Heart left ventricle (tissue), 16 donors: ENCODE measurements at regions not wholly inside any gene's neighbourhood (a gene's known extent, or its start where the extent isn't known, plus 50 kb on each side); places are given as distances from the start of the nearest gene placed in this dataset.

ENCODE experiments used
- ATAC-seq, 4 donors: fragments of 200-7000 bp; cut with Tn5 transposase; one replicate each; pipeline ENCODE4 v1.9.1; 2020 to 2022; ENCODE audit warnings: moderate library complexity in 4 of 4, mild to moderate bottlenecking in 3 of 4, moderate number of reproducible peaks in 1 of 4
- DNase-seq, 5 donors: peaks; one replicate each; pipeline ENCODE4 v3.0.0-alpha.2; 2020
- H3K27ac ChIP-seq, 12 donors: fragments of 200-600 bp; sonication (generic) in 4 of 12; one replicate each; pipeline versions ENCODE4 v1.5.0 to v1.8.0; 2016 to 2022; ENCODE audit warnings: mild to moderate bottlenecking in 2 of 12
- H3K27me3 ChIP-seq, 9 donors: fragments of 200-600 bp; sonication (generic) in 2 of 9; one replicate each; pipeline versions ENCODE4 v1.5.1 to v1.8.0; 2016 to 2022; ENCODE audit warnings: mild to moderate bottlenecking in 3 of 9
- H3K36me3 ChIP-seq, 9 donors: fragments of 200-600 bp; sonication (generic) in 2 of 9; one replicate each; pipeline versions ENCODE4 v1.5.0 to v1.8.0; 2018 to 2022; ENCODE audit warnings: mild to moderate bottlenecking in 2 of 9
- H3K4me1 ChIP-seq, 12 donors: fragments of 200-600 bp; sonication (generic) in 4 of 12; one replicate each; pipeline versions ENCODE4 v1.5.0 to v1.8.0; 2016 to 2022; ENCODE audit warnings: mild to moderate bottlenecking in 3 of 12
- H3K4me3 ChIP-seq, 12 donors: fragments of 200-600 bp; sonication (generic) in 4 of 12; one replicate each; pipeline versions ENCODE4 v1.5.0 to v1.8.0; 2017 to 2022; ENCODE audit warnings: mild to moderate bottlenecking in 9 of 12, moderate library complexity in 4 of 12
- H3K9me3 ChIP-seq, 12 donors: fragments of 200-600 bp; sonication (generic) in 4 of 12; one replicate each; pipeline versions ENCODE4 v1.5.0 to v1.8.0; 2016 to 2022; ENCODE audit warnings: mild to moderate bottlenecking in 1 of 12
- POLR2A ChIP-seq, 2 donors: fragments of 450-650 bp; IDR thresholded peaks; one replicate each; pipeline ENCODE4 v1.6.1; 2017; ENCODE audit warnings: antibody characterized with exemption in 2 of 2, mild to moderate bottlenecking in 2 of 2, moderate library complexity in 2 of 2
- WGBS, 4 donors: extraction: QIAGEN DNeasy Blood & Tissue Kit in 2 of 4; methylation state at CpG; one replicate each; pipeline versions ENCODE4 v1.1.5 to v1.1.7; 2013 to 2018; 5-methylcytosine and 5-hydroxymethylcytosine counted together
- intact Hi-C, 10 donors: fragments of 100-400 bp; cut with DNase I; formaldehyde crosslinking; loops; one replicate each; pipeline versions ENCODE4 v1.11.1 to v1.14.2; 2022
- TF ChIP-seq, protein P1 (sequence below), 12 donors: fragments of 200-600 bp; sonication (generic) in 4 of 12; IDR thresholded peaks; one replicate each; pipeline versions ENCODE4 v1.5.0 to v1.8.0; 2018 to 2022; ENCODE audit warnings: antibody characterized with exemption in 12 of 12, mild to moderate bottlenecking in 5 of 12
- donor health status: ischemic (EF 13 %, LVEDD 7.1; RV severe dilation, severe dysfunction).
- donor health status: healthy with polysubstance abuse.
- donor health status: DM: no; HTN: yes; CAD: no.
- donor health status: DM: no; HTN: no; CAD: no.
- donor health status: ischemic (EF 25% LVEDD 6.9; RV normal size, moderate dysfunction).
- donor health status: ischemic (EF 25% LVEDD 5.7; RV mildly dilated, moderate dysfunction).
- donor health status: healthy.
- donor health status: DM: yes; HTN: yes; CAD: no.
- donor health status: ischemic (EF 35%, LVEDD 5.7; RV mildly dilated, moderate dysfunction).
- donor health status: nonischemic (EF 11% LVEDD 7.7; RV severe dilation, severe dysfunction).
- donor health status: DM: yes; HTN: yes; CAD: no.
- donor health status: PGD.
- donor health status: ischemic (EF 29% LVEDD 5.4; RV normal size, mild dysfunction).
- donor health status: nonischemic (EF 23%, LVEDD 6.1; RV moderate dilation, normal function).

DNA sequence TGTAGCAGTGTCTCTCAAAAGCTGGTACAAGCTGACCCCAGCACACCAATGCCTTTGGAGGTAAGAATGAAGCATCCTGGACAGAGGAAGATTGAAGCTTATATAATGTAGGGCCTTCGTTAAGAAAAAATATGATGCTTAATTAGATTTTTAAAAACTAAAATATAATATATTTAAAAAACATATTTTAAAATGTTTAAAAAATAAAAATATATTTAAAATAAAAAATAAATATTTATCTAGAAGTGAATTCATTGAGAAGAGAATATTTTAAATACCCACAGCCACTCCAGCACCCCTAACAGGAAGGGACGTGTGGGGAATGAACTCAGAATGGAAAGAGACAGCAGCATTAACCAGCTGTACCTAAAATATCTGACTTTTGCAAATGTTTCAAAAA is 65.1 kb upstream of the DDX53 start:
- intact Hi-C loops, result no loop called here
- ATAC-seq, result no peak
- no peak for TF ChIP-seq POLR2A (IDR thresholded peaks at IDR 0.05)
- peaks cover 0 to 7% (median 0%) of the 10 kb centered on the region in 9 donors for H3K27me3 ChIP-seq
- no peak for DNase-seq
- no peaks in the 10 kb centered on the region for H3K36me3 ChIP-seq
- no peak overlapping the region for H3K4me3 ChIP-seq
- WGBS, 4 donors, result 72 to 92% (median 83%) methylated on average over 2 of the region's 2 CpGs
- H3K9me3 ChIP-seq, result no peaks in the 10 kb centered on the region
- H3K27ac ChIP-seq, result no peak overlapping the region
- H3K4me1 ChIP-seq, result no peaks in the 10 kb centered on the region

DNA sequence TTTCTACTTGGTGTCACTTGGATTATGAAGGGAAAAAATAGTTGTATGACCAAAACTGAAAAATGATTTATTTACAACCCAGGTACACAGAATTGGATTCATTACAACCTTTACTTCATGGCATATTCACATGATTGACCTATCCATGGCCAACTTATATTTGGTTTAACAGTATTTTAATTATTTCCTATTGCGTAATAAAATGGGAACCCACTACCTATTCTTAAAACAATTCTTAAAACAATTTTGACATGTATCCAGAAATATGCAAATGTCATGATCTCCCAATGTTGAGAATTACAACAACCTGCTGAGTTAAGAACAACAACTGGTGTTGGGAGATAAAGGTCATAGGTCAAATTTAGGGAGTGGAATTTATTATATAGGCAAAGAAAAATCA is 54.8 kb upstream of the DDX53 start:
- Histone ChIP-seq H3K4me1 (no peaks in the 10 kb centered on the region), H3K4me3 (no peak overlapping the region), H3K9me3 (no peaks in the 10 kb centered on the region), H3K27ac (no peak overlapping the region), H3K27me3 (no peaks in the 10 kb centered on the region), H3K36me3 (no peaks in the 10 kb centered on the region)
- 85 to 95% (median 88%) methylated on average over 1 of the region's 1 CpG for WGBS, 4 donors
- DNase-seq (no peak), ATAC-seq (no peak)
- intact Hi-C loops, result no loop called here
- TF ChIP-seq, protein P1, sequence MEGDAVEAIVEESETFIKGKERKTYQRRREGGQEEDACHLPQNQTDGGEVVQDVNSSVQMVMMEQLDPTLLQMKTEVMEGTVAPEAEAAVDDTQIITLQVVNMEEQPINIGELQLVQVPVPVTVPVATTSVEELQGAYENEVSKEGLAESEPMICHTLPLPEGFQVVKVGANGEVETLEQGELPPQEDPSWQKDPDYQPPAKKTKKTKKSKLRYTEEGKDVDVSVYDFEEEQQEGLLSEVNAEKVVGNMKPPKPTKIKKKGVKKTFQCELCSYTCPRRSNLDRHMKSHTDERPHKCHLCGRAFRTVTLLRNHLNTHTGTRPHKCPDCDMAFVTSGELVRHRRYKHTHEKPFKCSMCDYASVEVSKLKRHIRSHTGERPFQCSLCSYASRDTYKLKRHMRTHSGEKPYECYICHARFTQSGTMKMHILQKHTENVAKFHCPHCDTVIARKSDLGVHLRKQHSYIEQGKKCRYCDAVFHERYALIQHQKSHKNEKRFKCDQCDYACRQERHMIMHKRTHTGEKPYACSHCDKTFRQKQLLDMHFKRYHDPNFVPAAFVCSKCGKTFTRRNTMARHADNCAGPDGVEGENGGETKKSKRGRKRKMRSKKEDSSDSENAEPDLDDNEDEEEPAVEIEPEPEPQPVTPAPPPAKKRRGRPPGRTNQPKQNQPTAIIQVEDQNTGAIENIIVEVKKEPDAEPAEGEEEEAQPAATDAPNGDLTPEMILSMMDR (IDR thresholded peaks at IDR 0.05), result no peak
- TF ChIP-seq POLR2A (IDR thresholded peaks at IDR 0.05), result no peak
